Glomerular visceral epithelial cell (primary cell): ENCODE measurements at regions not wholly inside any gene's neighbourhood (a gene's known extent, or its start where the extent isn't known, plus 50 kb on each side); places are given as distances from the start of the nearest gene placed in this dataset.

Experiments
- DNase-seq: peaks from one replicate; pipeline ENCODE4 v3.0.0-alpha.2; 2016; ENCODE audit errors: extremely low spot score

- no peak for DNase-seq
Observed at GRCh38 chr4:141783770-141784169, 147.4 kb downstream of the IL15 start.

GRCh38 chr4:141786946-141787345, 150.6 kb downstream of the IL15 start:
- DNase-seq, result no peak

- DNase-seq, result no peak
Observed at GRCh38 chr4:141788169-141788915, 152.0 kb downstream of the IL15 start.

GRCh38 chr4:141789716-141790115, 153.3 kb downstream of the IL15 start:
- DNase-seq, result peak; percentile 16

GRCh38 chr4:141792164-141792563, 155.8 kb downstream of the IL15 start:
- no peak for DNase-seq

DNA sequence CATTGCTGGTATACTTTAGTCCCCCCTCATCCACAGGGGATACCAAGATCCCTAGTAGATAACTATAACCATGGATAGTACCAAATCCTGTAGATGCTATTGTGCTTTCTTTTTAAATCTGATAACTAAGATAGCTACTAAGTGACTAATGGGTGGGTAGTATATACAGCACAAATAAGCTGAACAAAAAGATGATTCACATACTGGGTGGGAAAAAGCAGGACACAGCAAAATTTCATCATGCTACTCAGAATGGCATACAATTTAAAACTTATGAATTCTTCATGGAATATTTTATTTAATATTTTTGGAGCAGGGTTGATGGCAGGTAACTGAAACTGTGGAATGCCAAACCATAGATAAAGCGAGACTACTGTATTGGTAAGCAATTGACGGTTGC, 161.6 kb downstream of the IL15 start:
- no peak for DNase-seq

DNA sequence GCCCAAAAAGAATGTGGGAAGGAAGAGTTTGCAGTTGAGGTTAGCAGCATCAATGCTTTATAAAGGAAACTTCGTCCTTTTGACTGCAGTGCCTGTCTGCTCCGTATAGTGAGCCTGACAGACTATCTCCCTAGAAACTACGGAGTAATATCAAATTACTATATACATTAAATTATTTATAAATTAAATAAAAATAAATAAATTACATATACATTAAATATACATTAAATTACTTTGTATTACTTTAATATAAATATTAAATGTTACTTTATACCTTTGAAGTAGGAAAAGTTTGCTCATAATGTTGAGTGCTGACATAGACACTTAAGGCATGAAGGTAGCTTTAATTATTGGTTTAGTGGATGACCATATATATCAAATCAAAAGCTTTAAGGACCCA, 165.2 kb downstream of the IL15 start:
- peak; percentile 29 for DNase-seq

DNA sequence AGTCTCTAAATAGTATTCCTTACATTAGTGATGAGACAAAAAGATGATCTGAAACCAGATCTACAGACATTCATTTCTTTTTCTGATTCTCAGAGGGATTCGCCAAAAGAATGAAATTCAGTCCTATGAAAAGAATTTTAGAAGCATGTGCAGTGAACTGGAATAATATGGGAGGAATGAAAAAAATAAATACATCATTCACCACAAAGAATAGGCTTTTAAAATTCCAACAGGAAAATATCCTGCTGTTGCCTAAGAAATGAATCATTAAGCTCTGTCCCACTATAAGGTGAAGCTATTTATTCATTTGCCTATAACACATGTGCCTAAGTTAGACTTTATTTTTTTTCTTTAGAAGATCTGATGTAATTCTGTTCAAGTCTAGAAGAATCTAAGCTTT, 165.9 kb downstream of the IL15 start:
- peak; percentile 83 for DNase-seq

DNA sequence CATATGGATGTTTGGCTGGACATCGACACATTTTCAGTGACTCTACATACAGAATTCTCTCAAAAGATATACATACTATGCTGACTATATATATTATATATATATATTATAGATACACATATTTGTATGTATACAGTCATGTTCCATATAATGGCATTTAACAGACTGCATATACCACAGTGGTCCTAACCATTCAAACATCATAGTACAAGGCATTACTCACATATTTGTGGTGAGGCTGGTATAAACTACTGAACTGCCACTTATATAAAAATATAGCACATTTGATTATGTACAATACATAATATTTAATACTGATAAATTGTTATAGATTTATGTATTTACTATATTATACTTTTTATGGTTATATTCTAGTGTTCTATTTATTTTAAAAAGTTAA, 168.5 kb downstream of the IL15 start:
- no peak for DNase-seq

DNA sequence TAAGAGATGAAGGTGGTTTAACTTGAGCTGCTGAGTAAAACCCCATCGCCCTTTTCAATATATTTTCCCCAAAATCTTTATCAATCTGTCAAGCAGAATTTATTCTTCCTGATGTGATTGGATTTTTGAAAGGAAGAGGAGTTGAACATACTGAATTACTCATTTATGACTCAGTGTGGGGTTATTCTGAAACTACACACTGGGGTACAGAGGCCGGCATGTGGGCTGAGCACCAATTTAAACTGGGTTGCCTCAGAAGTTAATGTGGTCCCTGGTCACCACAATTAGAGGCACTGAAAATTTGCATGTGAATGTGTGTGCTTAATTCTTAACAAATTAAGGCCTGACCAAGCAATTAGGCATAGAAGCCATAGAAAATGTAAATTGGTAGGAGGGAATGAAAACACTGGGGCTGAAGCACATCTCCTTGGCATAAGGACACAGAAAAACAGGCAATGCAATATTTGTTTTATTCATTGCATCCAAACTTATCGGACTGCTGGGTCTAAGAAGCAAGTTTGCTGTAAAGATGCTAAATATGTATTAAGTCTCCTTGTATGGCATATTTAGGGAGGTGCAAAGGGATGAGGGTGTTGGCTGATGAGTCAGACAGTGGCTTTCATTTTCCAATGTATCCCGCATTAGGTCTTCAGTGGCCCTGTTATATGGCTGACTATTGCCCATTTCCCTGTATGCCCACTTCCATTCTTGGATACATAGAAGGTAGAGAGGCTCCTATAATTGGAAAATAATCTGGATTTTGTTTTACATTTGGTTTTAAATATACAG, 170.9 kb downstream of the IL15 start:
- peak; percentile 24 for DNase-seq

GRCh38 chr4:141810038-141810711, 173.8 kb downstream of the IL15 start:
- no peak for DNase-seq

- no peak for DNase-seq
Observed at GRCh38 chr4:141810712-141811375, 174.5 kb downstream of the IL15 start.

DNA sequence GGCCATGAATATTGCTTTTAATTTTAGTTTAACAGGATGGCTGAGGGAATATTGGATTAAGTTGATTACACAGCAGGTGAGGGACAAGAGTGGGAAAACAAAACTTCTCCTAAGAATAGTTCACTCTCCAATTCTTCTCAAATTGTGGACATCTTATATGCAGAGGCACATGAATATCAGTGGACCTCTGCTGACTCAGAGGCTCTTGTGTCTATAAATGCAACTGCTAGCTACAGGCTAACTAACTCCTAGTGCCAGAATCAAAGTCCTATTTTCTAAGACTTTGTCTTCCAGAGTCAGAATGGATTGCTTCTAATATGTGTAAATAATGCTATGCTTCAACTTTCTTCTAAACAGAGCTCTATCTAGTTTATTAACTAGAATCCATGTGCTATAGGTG, 175.8 kb downstream of the IL15 start:
- DNase-seq, result no peak

DNA sequence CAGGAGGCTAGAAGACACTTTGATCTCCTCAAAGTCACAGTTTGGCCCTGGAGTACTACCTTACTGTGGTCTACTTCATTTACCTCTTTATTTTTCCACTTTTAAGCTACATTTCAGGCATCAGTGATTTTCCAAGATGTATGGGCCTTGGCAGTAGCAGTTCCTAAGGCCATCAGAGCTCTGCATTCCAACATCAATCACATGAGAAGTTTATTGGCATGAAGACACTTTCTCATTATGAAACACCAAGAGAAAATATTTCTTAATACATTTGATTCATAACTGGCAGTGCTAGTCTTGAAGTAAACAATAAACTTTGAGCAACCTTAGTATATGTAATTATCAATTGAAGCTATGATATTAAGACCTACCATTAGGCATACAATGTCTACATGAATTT, 178.1 kb downstream of the IL15 start:
- DNase-seq, result no peak

DNA sequence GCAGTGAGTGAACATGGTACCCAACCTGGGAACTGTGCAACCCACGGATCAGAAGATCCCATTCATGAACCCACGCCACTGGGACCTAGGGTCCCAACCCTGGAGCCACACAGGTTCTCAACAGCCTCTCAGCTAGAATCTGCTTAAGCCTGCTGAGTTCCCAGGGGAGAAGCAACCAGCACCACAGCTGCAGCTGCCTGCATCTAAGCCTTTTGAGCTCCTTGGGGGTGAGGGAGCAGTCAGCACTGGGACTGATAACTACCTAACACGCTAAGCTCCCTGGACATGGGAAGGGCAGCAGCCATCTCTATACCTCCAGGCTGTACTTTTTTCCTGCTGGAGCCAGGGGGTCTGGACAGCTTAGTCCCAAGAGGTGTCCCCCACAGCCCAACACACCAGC, 179.3 kb downstream of the IL15 start:
- DNase-seq, result no peak

DNA sequence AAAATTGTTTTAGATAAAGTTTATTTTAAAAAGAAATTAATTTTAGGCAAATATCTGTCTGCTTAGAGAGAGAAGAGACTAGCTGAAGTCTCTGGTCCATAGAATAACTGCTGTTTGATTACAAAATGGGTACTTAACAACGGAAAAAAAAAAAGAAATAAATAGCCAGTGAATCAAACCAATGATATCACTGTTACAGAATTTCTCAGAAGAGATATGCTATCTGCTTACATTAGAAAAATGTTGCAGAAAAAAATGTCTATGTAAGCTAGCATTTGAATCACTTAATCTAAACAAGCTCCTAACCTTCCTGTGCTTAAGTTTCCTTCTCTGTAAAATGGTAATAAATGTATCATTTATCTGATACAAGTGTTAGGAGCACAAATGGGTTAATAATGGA, 189.9 kb downstream of the IL15 start:
- DNase-seq, result no peak

- DNase-seq, result no peak
Observed at GRCh38 chr4:141833209-141833608, 196.8 kb downstream of the IL15 start.

GRCh38 chr4:141840299-141840986, 204.1 kb downstream of the IL15 start:
- no peak for DNase-seq

GRCh38 chr4:141843136-141843535, 206.8 kb downstream of the IL15 start:
- no peak for DNase-seq

DNA sequence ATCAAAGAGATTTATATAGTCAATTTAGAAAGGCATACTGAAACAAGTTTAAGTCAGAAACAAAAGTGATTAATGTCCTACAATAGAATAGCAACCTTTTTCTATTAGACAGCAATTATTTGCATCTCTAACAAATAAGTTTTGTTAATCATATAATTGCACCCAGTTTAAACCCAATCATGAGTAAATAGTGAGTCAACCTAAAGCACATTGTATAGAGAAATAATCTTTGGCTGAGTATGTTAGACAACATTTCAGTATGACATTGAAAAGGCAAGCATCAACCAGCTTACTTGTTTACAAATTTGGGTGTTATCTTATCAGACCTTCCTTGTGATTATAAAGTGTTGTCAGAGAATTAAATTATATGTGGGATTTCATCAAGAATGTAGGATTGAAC, 209.5 kb downstream of the IL15 start:
- no peak for DNase-seq

- no peak for DNase-seq
Observed at GRCh38 chr4:141849367-141849766, 213.0 kb downstream of the IL15 start.

DNA sequence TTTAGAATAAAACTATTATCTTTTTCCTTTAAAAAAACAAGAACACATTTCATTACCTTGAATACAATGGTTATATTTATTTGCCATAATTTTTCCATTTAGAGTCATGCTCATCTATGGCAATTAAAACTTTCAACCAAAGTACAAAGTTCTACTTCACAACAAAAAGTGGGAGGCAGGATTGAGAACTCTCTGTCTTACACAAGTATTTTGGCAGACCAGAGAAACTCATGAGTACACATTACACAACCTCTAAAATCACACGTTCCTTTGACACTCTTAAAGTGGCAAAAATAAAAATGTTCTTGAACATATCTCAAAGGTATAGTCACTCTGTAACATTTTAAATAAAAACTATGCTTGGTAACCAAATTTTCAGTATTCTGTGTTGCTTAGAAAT, 213.4 kb downstream of the IL15 start:
- no peak for DNase-seq
